Neural progenitor cell (in vitro differentiated cells): ENCODE measurements at regions not wholly inside any gene's neighbourhood (a gene's known extent, or its start where the extent isn't known, plus 50 kb on each side); places are given as distances from the start of the nearest gene placed in this dataset.
A peak's percentile ranks its signal among the peaks of the same experiment; 100 is the strongest.

Experiments used
- DNase-seq: peaks from one replicate; pipeline ENCODE4 v3.0.0-alpha.2; 2016; ENCODE audit warnings: low spot score
- H2AFZ ChIP-seq: fragments of 200-600 bp; sonication (generic); replicated peaks from 2 replicates; pipeline ENCODE4 v1.6.1; 2016; ENCODE audit warnings: antibody characterized with exemption
- H3F3A ChIP-seq: fragments of 200-600 bp; sonication (generic); 2 replicates; pipeline ENCODE4 v1.6.1; 2016; ENCODE audit warnings: antibody characterized with exemption, low read depth
- H3K27ac ChIP-seq: fragments of 200-600 bp; sonication (generic); 2 replicates; pipeline ENCODE4 v1.5.1; 2016; ENCODE audit warnings: mild to moderate bottlenecking
- H3K27me3 ChIP-seq: fragments of 200-600 bp; sonication (generic); 2 replicates; pipeline ENCODE4 v1.6.1; 2016; ENCODE audit warnings: mild to moderate bottlenecking, moderate library complexity
- H3K36me3 ChIP-seq: fragments of 200-600 bp; sonication (generic); 2 replicates; pipeline ENCODE4 v1.5.1; 2016
- H3K4me1 ChIP-seq: fragments of 200-600 bp; sonication (generic); 2 replicates; pipeline ENCODE4 v1.6.1; 2016; ENCODE audit warnings: mixed run types
- H3K4me2 ChIP-seq: fragments of 200-600 bp; sonication (generic); 2 replicates; pipeline ENCODE4 v1.6.1; 2016
- H3K4me3 ChIP-seq: fragments of 200-600 bp; sonication (generic); 2 replicates; pipeline ENCODE4 v1.5.1; 2016
- H3K79me2 ChIP-seq: fragments of 200-600 bp; sonication (generic); 2 replicates; pipeline ENCODE4 v1.6.1; 2016; ENCODE audit warnings: low read depth
- H3K9ac ChIP-seq: fragments of 200-600 bp; sonication (generic); 2 replicates; pipeline ENCODE4 v1.6.1; 2016
- H3K9me3 ChIP-seq: fragments of 200-600 bp; sonication (generic); 2 replicates; pipeline ENCODE4 v1.5.1; 2016; ENCODE audit warnings: low read depth
- H4K20me1 ChIP-seq: fragments of 200-600 bp; sonication (generic); 2 replicates; pipeline ENCODE4 v1.6.1; 2016; ENCODE audit warnings: low read depth
- H3K27ac Mint-ChIP-seq: 3 replicates; pipeline ENCODE4 v1.8.0; 2021; ENCODE audit warnings: mixed read lengths
- H3K27me3 Mint-ChIP-seq: 2 replicates; pipeline ENCODE4 v1.8.0; 2022; ENCODE audit warnings: low read depth, mild to moderate bottlenecking, inconsistent platforms, moderate library complexity, mixed read lengths; ENCODE audit not compliant: insufficient read depth
- H3K36me3 Mint-ChIP-seq: 3 replicates; pipeline ENCODE4 v1.8.0; 2021; ENCODE audit warnings: mixed read lengths
- H3K4me1 Mint-ChIP-seq: 3 replicates; pipeline ENCODE4 v1.8.0; 2021; ENCODE audit warnings: mixed read lengths
- H3K4me3 Mint-ChIP-seq: 3 replicates; pipeline ENCODE4 v1.8.0; 2021; ENCODE audit warnings: mild to moderate bottlenecking, moderate library complexity, mixed read lengths
- H3K9me3 Mint-ChIP-seq: 3 replicates; pipeline ENCODE4 v1.8.0; 2020; ENCODE audit warnings: mixed read lengths
- EZH2 ChIP-seq: fragments of 200-600 bp; sonication (generic); IDR thresholded peaks from 2 replicates; pipeline ENCODE4 v1.6.1; 2017; ENCODE audit warnings: antibody characterized with exemption, mild to moderate bottlenecking, moderate library complexity
- EZH2phosphoT487 ChIP-seq: fragments of 200-600 bp; sonication (generic); IDR thresholded peaks from 2 replicates; pipeline ENCODE4 v1.6.1; 2017; ENCODE audit warnings: antibody characterized with exemption
- TF ChIP-seq, protein P1 (sequence below): fragments of 200-600 bp; sonication (generic); IDR thresholded peaks from 2 replicates; pipeline ENCODE4 v1.5.1; 2017; ENCODE audit warnings: antibody characterized with exemption, mild to moderate bottlenecking

GRCh38 chr4:159043861-159044260, 59.0 kb upstream of the RAPGEF2 start:
- Histone ChIP-seq H3K4me3 (no peak overlapping the region), H2AFZ (no peak overlapping the region), H4K20me1 (no peaks in the 10 kb centered on the region), H3K9me3 (no peaks in the 10 kb centered on the region), H3K9ac (no peak overlapping the region), H3K79me2 (no peaks in the 10 kb centered on the region), H3K27ac (no peak overlapping the region), H3K27me3 (no peaks in the 10 kb centered on the region), H3K36me3 (no peaks in the 10 kb centered on the region), H3K4me2 (no peak overlapping the region), H3K4me1 (peaks cover 30% of the 10 kb centered on the region), H3F3A (peaks cover 9% of the 10 kb centered on the region)
- no peaks in the 10 kb centered on the region for H3K9me3 Mint-ChIP-seq
- H3K4me1 Mint-ChIP-seq = peaks cover 22% of the 10 kb centered on the region
- TF ChIP-seq, protein P1, sequence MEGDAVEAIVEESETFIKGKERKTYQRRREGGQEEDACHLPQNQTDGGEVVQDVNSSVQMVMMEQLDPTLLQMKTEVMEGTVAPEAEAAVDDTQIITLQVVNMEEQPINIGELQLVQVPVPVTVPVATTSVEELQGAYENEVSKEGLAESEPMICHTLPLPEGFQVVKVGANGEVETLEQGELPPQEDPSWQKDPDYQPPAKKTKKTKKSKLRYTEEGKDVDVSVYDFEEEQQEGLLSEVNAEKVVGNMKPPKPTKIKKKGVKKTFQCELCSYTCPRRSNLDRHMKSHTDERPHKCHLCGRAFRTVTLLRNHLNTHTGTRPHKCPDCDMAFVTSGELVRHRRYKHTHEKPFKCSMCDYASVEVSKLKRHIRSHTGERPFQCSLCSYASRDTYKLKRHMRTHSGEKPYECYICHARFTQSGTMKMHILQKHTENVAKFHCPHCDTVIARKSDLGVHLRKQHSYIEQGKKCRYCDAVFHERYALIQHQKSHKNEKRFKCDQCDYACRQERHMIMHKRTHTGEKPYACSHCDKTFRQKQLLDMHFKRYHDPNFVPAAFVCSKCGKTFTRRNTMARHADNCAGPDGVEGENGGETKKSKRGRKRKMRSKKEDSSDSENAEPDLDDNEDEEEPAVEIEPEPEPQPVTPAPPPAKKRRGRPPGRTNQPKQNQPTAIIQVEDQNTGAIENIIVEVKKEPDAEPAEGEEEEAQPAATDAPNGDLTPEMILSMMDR = no peak
- TF ChIP-seq EZH2phosphoT487 (no peak), EZH2 (no peak)
- DNase-seq = no peak
- H3K27me3 Mint-ChIP-seq = peaks cover 4% of the 10 kb centered on the region
- H3K27ac Mint-ChIP-seq = no peak overlapping the region
- H3K36me3 Mint-ChIP-seq = no peaks in the 10 kb centered on the region
- H3K4me3 Mint-ChIP-seq = no peak overlapping the region

DNA sequence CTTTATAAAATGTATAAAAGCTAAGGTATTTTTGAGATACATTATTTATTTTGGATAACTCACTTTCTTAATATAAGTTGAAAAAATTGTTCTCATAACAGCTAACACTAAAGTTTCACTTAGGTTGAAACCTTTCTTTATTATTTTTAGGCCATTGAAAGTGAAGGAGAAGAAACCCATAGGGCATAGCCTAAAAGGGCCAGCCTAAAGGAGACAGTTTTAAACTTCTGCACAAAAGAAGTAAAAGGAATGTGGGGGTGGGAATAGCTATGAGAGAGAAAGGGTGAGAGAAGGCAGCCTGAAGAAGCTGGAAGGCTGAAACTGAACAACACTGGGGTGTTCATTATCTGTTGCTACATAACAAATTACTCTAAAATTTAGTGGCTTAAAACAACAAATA, 57.6 kb upstream of the RAPGEF2 start:
- H3K9ac ChIP-seq = no peak overlapping the region
- H3K4me1 ChIP-seq = peaks cover 26% of the 10 kb centered on the region
- no peaks in the 10 kb centered on the region for H3K36me3 Mint-ChIP-seq
- no peaks in the 10 kb centered on the region for H3K9me3 Mint-ChIP-seq
- H3K4me3 ChIP-seq = no peak overlapping the region
- H3K4me3 Mint-ChIP-seq = no peak overlapping the region
- H3F3A ChIP-seq = peaks cover 9% of the 10 kb centered on the region
- H3K27me3 ChIP-seq = no peaks in the 10 kb centered on the region
- peaks cover 19% of the 10 kb centered on the region for H3K4me1 Mint-ChIP-seq
- no peaks in the 10 kb centered on the region for H3K9me3 ChIP-seq
- H3K27ac ChIP-seq = no peak overlapping the region
- H3K27ac Mint-ChIP-seq = no peak overlapping the region
- peak overlapping the region; percentile 21 for H3K4me2 ChIP-seq
- H3K79me2 ChIP-seq = no peaks in the 10 kb centered on the region
- H3K36me3 ChIP-seq = no peaks in the 10 kb centered on the region
- H2AFZ ChIP-seq = peak overlapping the region; percentile 40
- DNase-seq = peak; percentile 33
- peaks cover 4% of the 10 kb centered on the region for H3K27me3 Mint-ChIP-seq
- H4K20me1 ChIP-seq = no peaks in the 10 kb centered on the region
- TF ChIP-seq, protein P1 = no peak
- no peak for TF ChIP-seq EZH2
- TF ChIP-seq EZH2phosphoT487 = no peak

GRCh38 chr4:159046683-159047082, 56.2 kb upstream of the RAPGEF2 start:
- H3K4me1 Mint-ChIP-seq = peaks cover 22% of the 10 kb centered on the region
- TF ChIP-seq, protein P1 = no peak
- TF ChIP-seq EZH2phosphoT487 (no peak), EZH2 (no peak)
- no peak overlapping the region for H3K27ac Mint-ChIP-seq
- Histone ChIP-seq H3K79me2 (no peaks in the 10 kb centered on the region), H3K36me3 (no peaks in the 10 kb centered on the region), H3K4me3 (no peak overlapping the region), H3K4me1 (peaks cover 25% of the 10 kb centered on the region), H3K27me3 (no peaks in the 10 kb centered on the region), H3K4me2 (no peak overlapping the region), H4K20me1 (no peaks in the 10 kb centered on the region), H3K9me3 (no peaks in the 10 kb centered on the region), H3F3A (peaks cover 9% of the 10 kb centered on the region), H2AFZ (no peak overlapping the region), H3K9ac (no peak overlapping the region), H3K27ac (no peak overlapping the region)
- H3K27me3 Mint-ChIP-seq = peaks cover 4% of the 10 kb centered on the region
- H3K36me3 Mint-ChIP-seq = no peaks in the 10 kb centered on the region
- no peaks in the 10 kb centered on the region for H3K9me3 Mint-ChIP-seq
- H3K4me3 Mint-ChIP-seq = no peak overlapping the region
- no peak for DNase-seq
